Heart left ventricle (tissue), 13 donors: ENCODE measurements at regions not wholly inside any gene's neighbourhood (a gene's known extent, or its start where the extent isn't known, plus 50 kb on each side); places are given as distances from the start of the nearest gene placed in this dataset.

Source experiments
- CTCF ChIP-seq, 12 donors: fragments of 200-600 bp; sonication (generic) in 4 of 12; IDR thresholded peaks; one replicate each; pipeline versions ENCODE4 v1.5.0 to v1.8.0; 2018 to 2022; ENCODE audit warnings: antibody characterized with exemption in 12 of 12, mild to moderate bottlenecking in 5 of 12
- POLR2A ChIP-seq, 2 donors: fragments of 450-650 bp; IDR thresholded peaks; one replicate each; pipeline ENCODE4 v1.6.1; 2017; ENCODE audit warnings: antibody characterized with exemption in 2 of 2, mild to moderate bottlenecking in 2 of 2, moderate library complexity in 2 of 2
- donor health status: ischemic (EF 13 %, LVEDD 7.1; RV severe dilation, severe dysfunction).
- donor health status: DM: no; HTN: yes; CAD: no.
- donor health status: DM: no; HTN: no; CAD: no.
- donor health status: ischemic (EF 25% LVEDD 6.9; RV normal size, moderate dysfunction).
- donor health status: ischemic (EF 25% LVEDD 5.7; RV mildly dilated, moderate dysfunction).
- donor health status: ischemic (EF 35%, LVEDD 5.7; RV mildly dilated, moderate dysfunction).
- donor health status: nonischemic (EF 11% LVEDD 7.7; RV severe dilation, severe dysfunction).
- donor health status: DM: yes; HTN: yes; CAD: no.
- donor health status: PGD.
- donor health status: ischemic (EF 29% LVEDD 5.4; RV normal size, mild dysfunction).
- donor health status: nonischemic (EF 23%, LVEDD 6.1; RV moderate dilation, normal function).

DNA sequence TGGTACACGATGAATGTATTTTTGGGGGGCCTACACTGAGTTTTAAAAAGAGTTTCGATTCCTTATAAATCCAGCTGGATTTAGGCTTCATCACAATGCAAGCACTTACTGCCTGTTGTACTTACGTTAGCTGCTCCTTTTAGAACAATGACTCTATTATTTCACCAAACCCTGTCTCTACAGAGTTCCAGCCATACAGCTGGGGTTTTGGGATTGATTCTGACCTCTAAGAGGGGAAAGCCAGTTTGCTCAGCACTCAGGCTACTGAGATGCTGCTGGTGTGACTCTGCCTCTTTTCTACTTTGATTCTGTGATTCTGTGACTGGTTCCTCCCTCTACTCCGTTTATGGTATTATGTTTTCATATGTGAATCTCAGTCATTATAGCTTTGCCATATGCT is 329.7 kb downstream of the ABCC12 start:
- TF ChIP-seq CTCF (IDR thresholded peaks at IDR 0.05), result no peak
- TF ChIP-seq POLR2A (IDR thresholded peaks at IDR 0.05), result no peak
